Inflammatory macrophage (primary cell): ENCODE measurements at regions not wholly inside any gene's neighbourhood (a gene's known extent, or its start where the extent isn't known, plus 50 kb on each side); places are given as distances from the start of the nearest gene placed in this dataset.
"Not testable (repeated sequence)": the region's sequence is repeated elsewhere in the genome, so short reads cannot be mapped to it uniquely, and the experiment has no call there.

Experiments
- DNase-seq, 2 donors: peaks; one replicate each; pipeline ENCODE4 v3.0.0-alpha.2; 2020 to 2022

DNA sequence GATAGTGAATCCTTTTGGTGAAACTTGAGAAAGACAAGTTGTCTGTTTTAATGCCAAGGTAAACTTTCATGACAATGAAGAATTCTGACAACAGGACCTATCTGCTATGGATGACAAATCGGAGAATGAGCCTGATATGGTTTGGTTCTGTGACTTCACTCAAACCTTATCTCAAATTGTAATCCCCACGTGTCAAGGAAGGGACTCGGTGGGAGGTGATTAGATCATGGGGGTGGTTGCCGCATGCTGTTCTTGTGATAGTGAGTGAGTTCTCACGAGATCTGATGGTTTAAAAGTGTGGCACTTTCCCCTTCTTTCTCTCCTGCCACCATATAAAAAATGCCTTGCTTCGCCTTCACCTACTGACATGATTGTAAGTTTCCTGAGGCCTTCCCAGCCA is 1964.1 kb upstream of the CDH9 start:
- no peak for DNase-seq

DNA sequence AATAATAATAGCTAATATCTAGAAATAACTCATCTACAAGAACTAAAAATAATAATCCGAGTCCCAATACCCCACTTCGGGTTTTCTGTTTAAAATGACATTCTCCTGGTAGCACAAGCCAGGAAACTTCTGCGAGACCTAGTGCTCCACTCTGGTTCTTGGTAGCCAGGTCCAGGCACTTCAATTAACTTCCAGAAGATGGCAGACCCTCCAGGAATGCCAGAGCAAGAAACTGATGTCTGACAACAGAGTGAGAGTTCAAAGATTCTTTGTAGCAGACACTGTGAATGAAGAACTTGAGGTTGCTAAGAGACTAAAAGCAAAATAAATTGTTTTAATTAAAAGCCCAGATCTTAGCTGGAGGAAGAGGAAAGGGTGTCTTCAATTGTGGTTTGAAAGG is 1963.3 kb upstream of the CDH9 start:
- no peak for DNase-seq

DNA sequence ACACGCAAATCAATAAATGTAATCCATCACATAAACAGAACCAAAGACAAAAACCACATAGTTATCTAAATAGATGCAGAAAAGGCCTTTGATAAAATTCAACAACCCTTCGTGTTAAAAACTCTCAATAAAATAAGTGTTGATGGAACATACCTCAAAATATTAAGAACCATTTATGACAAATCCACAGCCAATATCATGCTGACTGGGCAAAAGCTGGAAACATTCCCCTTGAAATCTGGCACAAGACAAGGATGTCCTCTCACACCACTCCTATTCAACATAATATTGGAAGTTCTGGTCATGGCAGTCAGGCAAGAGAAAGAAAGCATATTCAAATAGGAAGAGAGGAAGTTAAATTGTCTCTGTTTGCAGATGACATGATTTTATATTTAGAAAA is 1946.3 kb upstream of the CDH9 start:
- DNase-seq, result no peak

DNA sequence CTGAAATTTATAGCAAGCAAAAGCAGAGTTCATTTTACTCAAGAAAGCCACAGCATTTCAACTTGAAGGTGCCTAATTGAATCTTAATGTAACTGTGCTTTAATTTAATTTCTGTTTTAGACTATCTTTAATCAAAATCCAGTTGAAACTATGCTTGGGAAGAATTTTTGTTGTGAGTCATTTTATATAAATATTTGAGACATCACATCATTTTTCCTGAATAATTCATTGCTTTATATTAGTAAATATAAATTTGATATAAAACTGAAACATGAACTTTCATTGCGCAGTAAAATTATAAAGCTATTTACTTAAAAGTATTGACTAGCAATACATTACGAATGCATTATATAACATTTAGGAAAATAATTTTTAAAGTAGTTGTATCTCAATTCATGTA is 1937.1 kb upstream of the CDH9 start:
- no peak for DNase-seq

DNA sequence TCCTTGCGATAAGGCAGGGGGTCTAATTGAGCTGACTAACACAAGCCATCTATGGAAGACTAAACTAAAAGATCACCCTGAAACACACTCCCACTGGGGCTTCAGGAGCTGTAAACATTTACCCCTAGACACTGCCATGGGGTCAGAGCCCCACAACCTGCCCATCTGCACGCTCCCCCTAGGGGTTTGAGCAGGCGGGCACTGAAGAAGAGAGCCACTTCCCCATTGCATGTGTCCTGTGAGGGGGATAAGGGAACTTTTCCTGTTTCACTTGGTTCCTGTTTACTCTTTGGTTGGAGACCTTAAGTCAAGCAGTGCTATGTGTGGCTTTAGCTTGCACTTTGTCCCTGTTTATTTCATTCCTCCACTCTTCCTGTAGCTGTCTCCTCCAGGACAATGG is 1929.5 kb upstream of the CDH9 start:
- no peak for DNase-seq

DNA sequence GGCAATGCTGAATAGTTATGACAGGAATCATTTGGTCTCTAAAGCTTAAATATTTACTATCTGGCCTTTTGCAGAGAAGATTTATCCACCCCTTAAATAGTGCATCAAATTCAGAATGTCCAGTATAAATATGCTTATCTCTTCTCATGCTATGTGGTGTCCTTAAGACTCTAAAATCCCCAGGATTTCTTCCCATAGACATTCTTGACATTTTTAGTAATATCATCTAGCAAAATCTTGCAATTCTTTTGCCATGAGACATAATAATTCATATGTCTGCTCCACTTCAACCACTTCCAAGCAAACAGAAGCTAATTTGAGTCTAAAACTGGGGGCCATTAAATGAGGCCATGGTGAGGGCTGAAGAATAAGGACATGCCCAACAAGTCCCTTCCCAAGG is 1923.4 kb upstream of the CDH9 start:
- no peak for DNase-seq

DNA sequence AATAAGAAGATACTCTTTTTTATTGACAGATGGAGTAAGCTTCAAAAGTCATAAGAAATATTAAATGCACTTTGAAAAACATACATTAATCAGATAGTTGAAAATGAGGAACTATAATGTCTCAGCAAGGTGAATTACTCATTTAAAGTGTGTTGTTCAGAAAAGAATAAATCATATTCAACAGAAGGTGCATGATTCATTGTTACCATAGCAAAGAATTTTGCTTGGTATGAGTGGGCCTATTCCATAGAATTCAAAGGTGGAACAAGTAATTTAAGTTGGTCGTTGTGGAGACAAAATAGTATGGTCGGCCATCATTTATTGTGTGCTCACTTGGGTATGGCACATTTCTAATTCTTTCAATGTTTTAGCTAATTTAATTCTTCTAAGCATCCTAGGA is 1920.2 kb upstream of the CDH9 start:
- no peak for DNase-seq

DNA sequence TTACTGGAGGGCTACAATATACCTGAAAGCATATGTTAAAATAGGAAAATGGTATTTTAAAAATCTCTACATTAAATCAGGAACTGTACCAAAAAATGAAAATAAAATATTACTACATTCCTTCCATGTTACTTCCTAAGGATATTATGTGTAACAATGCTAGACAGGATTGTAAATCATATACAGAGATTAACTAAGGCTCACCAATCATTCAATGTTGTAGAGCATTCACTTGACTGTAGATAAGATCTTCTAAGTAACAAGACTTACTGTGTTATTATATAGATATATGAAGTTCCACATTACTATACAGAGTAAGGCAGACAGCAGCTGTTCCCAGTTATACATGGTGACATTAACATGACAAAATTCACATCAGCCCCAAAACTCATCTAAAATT is 1919.1 kb upstream of the CDH9 start:
- DNase-seq, result no peak

DNA sequence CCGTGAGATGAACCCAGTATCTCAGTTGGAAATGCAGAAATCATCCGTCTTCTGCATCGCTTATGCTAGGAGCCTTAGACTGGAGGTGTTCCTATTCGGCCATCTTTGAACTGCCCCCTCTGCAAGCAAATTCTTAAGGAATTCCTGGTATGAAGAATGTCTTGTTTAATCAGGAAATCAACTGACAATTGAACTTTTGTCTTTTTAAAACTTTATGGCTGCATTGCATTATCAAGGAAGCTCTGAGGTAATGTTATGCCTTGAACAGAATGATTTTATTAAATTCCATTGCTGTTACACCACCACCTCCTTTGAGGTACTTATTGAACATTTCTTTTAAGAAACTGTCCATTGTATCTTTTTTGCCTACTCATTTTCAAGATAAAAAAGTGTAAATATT is 1915.7 kb upstream of the CDH9 start:
- DNase-seq, result no peak

DNA sequence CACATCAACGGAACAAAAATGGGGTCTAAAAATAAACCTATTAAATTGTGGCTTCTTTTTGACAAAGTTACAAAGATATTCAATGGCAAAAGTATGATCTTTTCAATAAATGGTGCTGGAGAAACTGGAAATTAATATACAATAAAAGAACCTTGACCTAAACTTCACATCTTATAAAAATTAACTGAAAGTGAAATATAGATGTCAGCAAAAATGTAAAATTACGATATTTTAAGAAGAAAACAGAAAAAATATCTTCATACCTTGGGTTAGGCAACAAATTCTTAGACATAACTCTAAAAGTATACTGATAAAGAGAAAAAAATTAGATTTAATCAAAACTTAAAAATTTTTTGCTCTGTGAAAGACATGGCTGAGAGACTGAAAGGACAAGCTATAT is 1909.5 kb upstream of the CDH9 start:
- no peak for DNase-seq

DNA sequence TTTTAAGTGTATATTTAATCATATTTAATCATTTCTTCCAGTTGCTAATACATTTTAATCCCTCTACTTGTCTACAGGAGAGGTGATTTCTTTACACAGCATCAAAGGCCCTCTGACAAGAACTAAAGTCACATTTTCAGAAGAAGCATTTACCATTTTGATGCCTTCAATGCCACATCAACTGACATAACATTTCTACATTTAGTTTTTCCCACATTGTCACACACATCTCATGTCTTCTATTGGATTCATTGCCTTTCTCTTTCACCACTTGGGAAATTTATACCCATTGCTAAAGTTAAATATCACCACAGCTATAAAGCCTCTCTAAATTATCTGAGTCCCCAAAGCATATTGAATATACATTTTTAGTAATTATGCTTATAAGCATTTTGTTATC is 1907.5 kb upstream of the CDH9 start:
- no peak for DNase-seq

DNA sequence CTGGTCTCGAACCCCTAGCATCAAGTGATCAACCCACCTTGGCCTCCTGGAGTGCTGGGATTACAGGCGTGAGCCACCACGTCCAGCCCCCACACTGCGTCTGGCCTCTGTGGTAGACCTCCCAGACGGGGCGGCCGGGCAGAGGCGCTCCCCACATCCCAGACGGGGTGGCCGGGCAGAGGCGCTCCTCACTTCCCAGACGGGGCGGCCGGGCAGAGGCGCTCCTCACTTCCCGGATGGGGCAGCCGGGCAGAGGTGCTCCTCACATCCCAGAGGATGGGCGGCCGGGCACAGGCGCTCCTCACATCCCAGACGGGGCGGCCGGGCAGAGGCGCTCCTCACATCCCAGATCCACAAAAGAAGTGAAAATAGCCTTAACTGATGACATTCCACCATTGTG is 1891.0 kb upstream of the CDH9 start:
- DNase-seq, result not testable (repeated sequence)

DNA sequence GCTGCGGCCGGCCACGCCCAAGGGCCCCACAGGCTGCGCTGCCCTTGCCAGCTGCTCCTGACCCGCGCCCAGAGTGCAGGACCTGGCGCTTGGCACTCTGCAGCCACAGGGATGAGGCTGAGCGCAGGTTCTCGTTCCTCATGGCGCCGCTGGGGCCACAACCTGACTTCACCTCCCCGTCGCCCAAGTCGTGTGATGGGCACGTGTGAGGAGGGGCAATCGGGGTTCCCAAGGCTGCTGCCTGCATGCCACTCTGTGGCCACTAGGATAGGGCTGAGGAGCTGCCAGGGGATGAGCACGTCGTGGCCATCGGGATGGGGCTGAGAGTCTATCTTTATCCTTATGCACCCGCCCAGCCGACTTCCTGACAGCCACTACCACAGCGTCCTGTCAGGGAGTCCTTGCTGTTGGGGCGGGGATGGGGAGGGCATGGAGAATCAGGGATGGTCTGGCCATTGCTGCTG is 1890.0 kb upstream of the CDH9 start:
- DNase-seq, result not testable (repeated sequence)

DNA sequence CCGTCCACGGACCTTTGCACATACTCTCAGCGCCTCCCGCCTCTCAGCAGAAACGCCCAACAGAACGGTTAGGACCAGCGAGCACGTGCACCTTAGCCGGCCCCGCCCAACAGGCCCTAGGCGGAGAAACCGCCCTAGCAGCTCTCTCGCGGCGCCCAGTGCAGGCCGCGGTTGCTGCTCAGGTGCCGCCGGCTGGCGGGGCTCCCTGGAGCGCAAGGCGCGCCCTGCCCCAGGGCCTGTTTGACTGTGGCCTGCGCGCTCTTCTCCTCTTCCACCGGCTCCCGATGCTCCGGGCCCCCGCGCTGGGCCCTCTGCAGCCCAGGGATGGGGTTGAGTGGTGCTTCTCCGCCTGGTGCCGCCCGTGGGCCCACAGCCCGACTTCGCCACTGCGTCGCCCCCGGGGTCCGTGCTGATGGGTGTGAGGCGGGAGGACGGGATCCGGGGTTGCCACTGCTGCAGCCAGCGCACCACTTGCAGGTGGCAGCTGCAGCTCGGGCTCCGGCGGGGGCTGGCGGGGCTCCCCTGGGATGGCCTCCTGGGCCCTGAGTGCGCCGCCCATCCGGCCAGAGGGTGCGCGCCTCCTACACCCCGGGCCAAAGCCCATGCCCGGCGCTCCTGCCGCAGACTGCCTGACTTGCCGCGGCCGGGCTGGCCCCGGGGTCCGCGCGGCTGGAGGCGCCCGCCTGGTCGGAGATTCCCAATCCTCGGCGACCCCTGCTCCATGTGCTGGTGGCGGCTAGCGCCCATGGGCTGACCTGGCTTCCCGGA is 1889.4 kb upstream of the CDH9 start:
- no peak for DNase-seq

DNA sequence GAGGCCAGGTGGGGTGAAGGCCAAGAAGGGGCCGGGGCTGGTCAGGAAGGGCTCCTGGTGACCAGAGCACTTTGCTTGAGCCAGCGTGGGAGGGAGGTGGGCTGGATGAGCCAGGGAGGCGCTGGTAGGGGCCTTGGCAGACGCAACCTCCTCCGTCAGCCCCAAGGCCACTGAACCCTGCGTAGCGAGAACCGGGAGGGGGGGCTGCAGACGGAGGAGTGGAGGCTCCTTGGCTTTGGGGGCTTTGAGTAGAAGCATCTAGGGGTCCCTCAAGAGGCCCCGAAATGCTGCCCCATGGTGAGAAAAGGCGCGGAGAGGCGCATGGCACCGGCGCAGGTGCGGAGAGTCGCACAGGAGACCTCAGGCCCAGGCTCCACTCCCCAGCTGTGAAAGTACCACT is 1888.0 kb upstream of the CDH9 start:
- no peak for DNase-seq

DNA sequence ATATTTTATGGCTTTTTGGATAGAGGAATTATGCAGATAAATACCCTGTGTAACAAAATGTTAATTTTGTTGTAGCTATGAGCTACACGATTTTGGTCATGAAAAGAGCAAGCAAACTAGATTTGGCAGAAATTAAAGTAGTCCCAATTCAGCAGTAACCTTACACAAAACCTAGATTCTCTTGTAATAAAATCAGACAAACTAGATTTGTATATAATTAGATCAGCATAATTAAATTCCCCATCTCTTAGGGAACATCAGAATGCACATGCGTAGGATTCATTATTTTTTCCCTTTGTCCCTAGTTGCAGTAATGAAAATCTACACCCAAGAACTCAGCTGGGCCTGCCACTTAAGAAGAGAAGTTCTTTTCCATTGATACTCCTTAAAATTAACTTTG is 1879.2 kb upstream of the CDH9 start:
- no peak for DNase-seq

DNA sequence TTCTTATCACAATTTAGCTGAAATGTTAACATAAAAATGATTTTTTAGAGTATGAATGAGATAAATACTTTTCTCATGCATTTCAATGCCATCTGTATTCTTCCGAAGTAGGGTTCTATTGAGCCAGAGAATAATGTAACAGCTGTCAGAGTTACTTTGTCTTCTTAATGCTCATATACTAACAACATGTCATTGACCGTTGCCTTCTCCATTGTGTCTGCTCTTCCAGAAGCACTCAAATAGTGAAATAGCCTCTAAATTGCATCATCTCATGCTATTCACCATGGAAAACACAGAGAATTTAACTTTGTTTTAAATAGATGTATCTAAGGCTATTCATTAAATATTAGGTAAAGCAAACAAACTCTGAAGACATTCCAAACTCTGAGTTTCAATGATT is 1875.9 kb upstream of the CDH9 start:
- DNase-seq, result no peak

DNA sequence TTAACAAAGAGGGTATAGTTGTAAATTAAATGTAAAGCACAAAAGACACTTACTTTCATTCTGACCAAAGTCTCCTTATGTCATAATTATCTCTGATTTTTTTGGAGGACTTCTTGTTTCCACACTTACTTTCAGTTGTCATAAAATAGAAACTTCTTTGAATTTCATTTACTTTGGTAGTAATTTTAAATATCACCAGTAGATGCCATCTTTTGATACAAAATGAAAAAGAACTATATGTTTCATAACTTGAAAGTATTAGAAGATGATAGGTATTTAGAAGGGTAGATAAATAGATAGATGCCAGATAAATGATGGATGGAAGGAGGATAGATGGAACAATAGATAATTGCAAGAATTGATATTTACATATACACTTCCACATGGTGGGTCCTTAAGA is 1865.3 kb upstream of the CDH9 start:
- DNase-seq, result no peak

DNA sequence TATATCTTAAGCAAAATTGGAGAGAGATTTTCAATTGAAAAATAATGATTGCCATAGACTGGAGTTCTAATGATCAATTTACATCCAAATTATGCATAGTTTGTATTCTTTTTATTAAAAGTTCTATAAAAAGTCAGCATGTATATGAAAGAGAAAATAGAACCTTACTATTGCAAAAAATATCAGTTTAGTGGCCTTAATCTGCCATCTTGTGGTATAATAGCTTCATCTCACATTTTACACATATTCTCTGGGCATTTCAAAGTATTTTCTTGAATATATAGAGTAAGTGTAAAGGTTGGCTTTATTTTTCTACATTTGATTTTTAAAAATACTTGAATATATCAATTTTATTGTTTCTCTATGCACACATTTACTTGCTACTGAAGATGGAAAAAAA is 1858.6 kb upstream of the CDH9 start:
- DNase-seq, result no peak

DNA sequence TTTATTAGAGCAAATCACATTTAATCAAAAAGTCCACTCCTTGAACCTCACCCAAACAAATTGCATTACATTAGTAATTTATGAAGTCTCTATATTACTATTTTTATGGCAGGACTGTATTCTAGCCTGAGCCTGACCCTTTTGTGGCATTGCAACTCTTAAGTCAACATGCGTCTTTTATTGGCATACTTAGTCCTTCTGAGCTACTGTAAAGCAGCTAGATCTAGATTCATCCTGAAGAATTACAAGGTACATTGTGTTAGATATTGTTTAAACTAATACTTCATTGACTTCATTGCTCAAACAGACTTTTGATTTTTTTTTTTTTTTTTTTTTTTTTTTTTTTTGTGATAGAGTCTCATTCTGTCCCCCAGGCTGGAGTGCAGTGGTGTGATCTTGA is 1842.5 kb upstream of the CDH9 start:
- DNase-seq, result no peak

DNA sequence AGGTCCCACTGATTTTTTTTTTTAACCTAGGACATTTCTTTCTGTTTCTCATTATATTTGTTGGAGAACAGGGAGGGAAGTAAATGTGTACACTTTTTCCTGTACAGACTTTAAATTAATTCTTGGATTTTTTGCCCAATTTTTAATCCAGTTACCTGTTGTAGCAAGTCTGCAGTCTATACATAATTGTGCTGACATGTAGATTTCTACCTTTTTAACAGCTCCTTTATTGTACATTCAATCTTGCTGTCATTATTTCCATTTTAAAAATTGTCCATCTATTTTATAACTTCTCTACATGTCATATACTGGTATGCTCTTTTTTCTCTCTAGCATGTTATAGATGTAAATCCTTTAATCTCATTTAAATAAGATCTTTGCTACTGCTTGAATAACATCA is 1838.7 kb upstream of the CDH9 start:
- DNase-seq, result no peak

DNA sequence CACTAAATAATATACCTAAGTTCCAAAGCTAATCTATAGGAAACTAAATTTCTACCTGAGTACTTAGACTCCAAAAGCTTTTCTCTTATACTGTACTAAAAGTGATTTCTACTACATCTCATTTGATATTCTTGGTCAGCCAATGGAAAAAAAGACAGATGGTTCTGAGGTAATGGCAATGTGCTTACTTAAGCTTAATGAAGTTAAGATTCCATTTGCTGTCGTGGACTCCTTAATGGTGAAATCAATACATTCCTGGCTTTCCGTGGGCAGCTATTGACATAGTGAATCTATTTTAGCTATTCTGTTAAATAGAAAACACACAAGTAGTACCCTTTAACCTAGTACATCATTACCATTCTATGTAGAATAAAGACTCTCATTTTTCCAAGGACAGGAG is 1825.6 kb upstream of the CDH9 start:
- no peak for DNase-seq

DNA sequence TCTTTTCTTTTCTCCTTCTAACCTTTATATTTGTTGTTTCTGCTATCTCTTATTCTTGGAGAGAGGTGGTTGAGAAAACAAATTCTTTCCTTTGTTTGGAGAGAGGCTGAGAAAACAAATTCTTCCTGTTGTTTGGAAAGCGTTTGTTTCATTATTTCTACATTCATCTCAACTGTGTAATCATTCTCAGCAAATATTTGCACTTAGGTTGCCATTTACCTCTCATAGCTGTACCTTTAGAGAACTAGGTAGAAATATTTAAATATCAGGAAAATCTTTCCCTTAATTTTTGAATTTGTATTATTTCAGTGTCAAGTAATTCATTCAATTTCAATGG is 1824.4 kb upstream of the CDH9 start:
- no peak for DNase-seq

DNA sequence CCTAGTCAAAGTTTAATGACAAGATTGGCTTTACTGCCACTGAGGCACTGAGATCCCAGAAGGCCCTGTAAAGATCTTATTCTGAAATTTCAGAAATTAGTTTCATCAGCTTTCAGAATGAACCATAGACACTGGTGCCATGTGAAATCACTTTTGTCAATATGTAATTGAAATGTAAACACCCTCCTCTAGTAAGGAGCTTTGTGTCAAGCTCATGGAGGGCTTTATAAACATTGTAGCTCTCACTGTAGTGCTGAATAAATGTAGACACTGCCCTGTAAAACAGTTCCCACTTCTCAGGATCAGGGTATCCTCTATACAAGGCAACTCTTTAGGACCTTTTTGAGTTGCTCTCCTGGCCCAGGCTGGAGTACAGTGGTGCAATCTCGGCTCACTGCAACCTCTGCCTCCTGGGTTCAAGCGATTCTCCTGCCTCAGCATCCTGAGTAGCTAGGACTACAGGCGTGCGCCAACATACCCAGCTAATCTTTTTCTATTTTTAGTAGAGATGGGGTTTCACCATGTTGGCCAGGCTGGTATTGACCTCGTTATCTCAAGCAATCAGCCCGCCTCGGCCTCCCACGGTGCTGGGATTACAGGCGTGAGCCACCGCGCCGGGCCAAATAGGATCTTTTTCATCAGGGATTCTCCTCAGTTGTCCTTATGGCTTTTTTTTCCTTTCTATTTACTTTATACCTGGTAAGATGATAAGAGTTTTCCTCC is 1823.9 kb upstream of the CDH9 start:
- no peak for DNase-seq

DNA sequence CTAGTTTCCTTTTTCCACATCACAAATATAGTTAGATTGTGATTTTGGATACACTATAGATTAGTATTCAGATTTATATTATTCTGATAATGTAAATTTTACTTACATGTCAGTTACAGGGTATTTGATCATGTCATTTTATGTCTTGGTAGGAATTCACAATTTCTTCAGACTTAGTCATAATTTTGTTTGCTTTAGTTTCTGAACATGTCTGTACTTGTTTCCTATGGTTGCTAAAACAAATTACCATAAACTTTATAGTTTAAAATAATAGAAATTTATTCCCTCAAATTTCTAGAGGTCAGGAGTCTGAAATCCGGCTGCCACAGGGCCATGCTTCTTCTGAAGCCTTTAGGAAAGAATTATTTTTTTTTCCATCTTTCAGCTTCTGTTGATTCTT is 1817.2 kb upstream of the CDH9 start:
- DNase-seq, result no peak
